Keratinocyte (primary cell): ENCODE measurements at regions not wholly inside any gene's neighbourhood (a gene's known extent, or its start where the extent isn't known, plus 50 kb on each side); places are given as distances from the start of the nearest gene placed in this dataset.

Experiments used
- DNase-seq: peaks from one replicate; pipeline ENCODE4 v3.0.0-alpha.2; 2011; ENCODE audit warnings: low read depth, missing footprints, low spot score
- FAIRE-seq: peaks from 2 replicates; lab custom pipeline; 2011; peaks lifted over from hg19 to GRCh38; lab: Jason Lieb, UNC
- H2AFZ ChIP-seq: 2 replicates; pipeline ENCODE4 v1.6.0; 2012; ENCODE audit warnings: low read length, control low read depth, inconsistent platforms; ENCODE audit not compliant: control insufficient read depth
- H3K27ac ChIP-seq: 2 replicates; pipeline ENCODE4 v1.5.1; 2011; ENCODE audit warnings: low read length; ENCODE audit not compliant: control insufficient read depth, insufficient read depth
- H3K27me3 ChIP-seq: 3 replicates; pipeline ENCODE4 v1.6.0; 2011; ENCODE audit warnings: low read length; ENCODE audit not compliant: control insufficient read depth, insufficient read depth; ENCODE audit errors: extremely low read depth
- H3K36me3 ChIP-seq, 2 experiments: 2 replicates in 1 of 2; 3 replicates in 1 of 2; pipeline ENCODE4 v1.5.1; 2011; ENCODE audit warnings: low read length in 2 of 2, mild to moderate bottlenecking in 1 of 2; ENCODE audit not compliant: control insufficient read depth in 2 of 2, insufficient read depth in 2 of 2; ENCODE audit errors: extremely low read depth in 1 of 2
- H3K4me1 ChIP-seq: 3 replicates; pipeline ENCODE4 v1.5.1; 2011; ENCODE audit warnings: low read length; ENCODE audit not compliant: control insufficient read depth, insufficient read depth; ENCODE audit errors: extremely low read depth
- H3K4me2 ChIP-seq: 3 replicates; pipeline ENCODE4 v1.6.0; 2011; ENCODE audit warnings: low read depth, low read length; ENCODE audit not compliant: control insufficient read depth, insufficient read depth; ENCODE audit errors: extremely low read depth
- H3K4me3 ChIP-seq, 3 experiments: fragments of 200-600 bp in 1 of 3; sonication (generic) in 1 of 3; 2 replicates in 2 of 3; 3 replicates in 1 of 3; pipeline ENCODE4 v1.5.1; 2011 to 2016; ENCODE audit warnings: low read length in 3 of 3, mild to moderate bottlenecking in 3 of 3, control low read depth in 2 of 3, inconsistent platforms in 1 of 3, low read depth in 1 of 3, mixed read lengths in 1 of 3, mixed run types in 1 of 3, moderate library complexity in 1 of 3; ENCODE audit not compliant: control insufficient read depth in 2 of 3, insufficient read depth in 2 of 3; ENCODE audit errors: extremely low read depth in 1 of 3
- H3K79me2 ChIP-seq: 2 replicates; pipeline ENCODE4 v1.6.0; 2012; ENCODE audit warnings: low read length; ENCODE audit not compliant: control insufficient read depth, insufficient read depth
- H3K9ac ChIP-seq: 3 replicates; pipeline ENCODE4 v1.6.0; 2011; ENCODE audit warnings: low read length; ENCODE audit not compliant: control insufficient read depth, insufficient read depth; ENCODE audit errors: extremely low read depth
- H3K9me1 ChIP-seq: 3 replicates; pipeline ENCODE4 v1.6.0; 2011; ENCODE audit warnings: low read length; ENCODE audit not compliant: control insufficient read depth, insufficient read depth; ENCODE audit errors: extremely low read depth
- H3K9me3 ChIP-seq: 2 replicates; pipeline ENCODE4 v1.5.1; 2012; ENCODE audit warnings: low read depth, low read length; ENCODE audit not compliant: control insufficient read depth
- H4K20me1 ChIP-seq: 3 replicates; pipeline ENCODE4 v1.6.0; 2011; ENCODE audit warnings: low read length; ENCODE audit not compliant: control insufficient read depth, insufficient read depth; ENCODE audit errors: extremely low read depth
- EZH2 ChIP-seq: IDR thresholded peaks from one replicate; pipeline ENCODE4 v1.6.1; 2012; ENCODE audit warnings: inconsistent platforms, mild to moderate bottlenecking, low read length, moderate library complexity
- dilution Hi-C: fragments of 300-500 bp; cut with MboI; formaldehyde crosslinking; loops from one replicate; pipeline ENCODE4 v1.7.0; 2020; ENCODE audit warnings: low sequenced_read_pairs; ENCODE audit not compliant: extremely low pct_ligation_motif_present
- TF ChIP-seq, protein P1 (sequence below), 3 experiments: IDR thresholded peaks in 1 of 3; conservative IDR thresholded peaks in 1 of 3; optimal IDR thresholded peaks in 1 of 3; 2 replicates in 2 of 3; 3 replicates in 1 of 3; pipeline versions ENCODE3 to v1.5.1; 2011; ENCODE audit warnings: low read length in 3 of 3, mild to moderate bottlenecking in 3 of 3, moderate library complexity in 2 of 3, control low read depth in 1 of 3, inconsistent platforms in 1 of 3; ENCODE audit not compliant: insufficient read depth in 2 of 3; ENCODE audit errors: extremely low read depth in 1 of 3

DNA sequence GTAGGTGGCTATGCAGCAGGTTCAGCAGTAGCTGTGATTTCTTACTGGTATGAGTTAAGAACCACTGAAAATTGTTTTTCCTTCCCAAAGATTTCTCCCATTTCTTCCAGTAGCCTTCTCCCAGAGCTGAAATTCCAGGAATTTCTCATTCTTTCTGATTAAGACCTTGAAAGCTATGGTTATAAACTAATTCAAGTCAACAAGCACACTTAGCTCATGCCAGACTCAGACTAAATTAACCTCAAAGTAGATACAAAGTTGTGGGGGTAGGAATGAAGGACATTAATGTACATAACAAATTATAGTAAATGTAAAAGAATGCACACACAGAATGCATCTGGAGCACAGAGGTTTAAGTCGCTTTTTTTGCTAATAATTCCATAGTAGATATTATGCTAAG, 103.6 kb upstream of the SOX11 start:
- Histone ChIP-seq H3K36me3 (no peaks in the 10 kb centered on the region), H3K4me2 (no peak overlapping the region), H2AFZ (no peak overlapping the region), H3K9me3 (peaks cover 3% of the 10 kb centered on the region), H4K20me1 (no peaks in the 10 kb centered on the region), H3K79me2 (no peaks in the 10 kb centered on the region), H3K9me1 (no peaks in the 10 kb centered on the region), H3K4me3 (no peak overlapping the region), H3K4me1 (no peaks in the 10 kb centered on the region), H3K27ac (no peak overlapping the region), H3K27me3 (no peaks in the 10 kb centered on the region), H3K9ac (no peak overlapping the region)
- no peak for FAIRE-seq
- TF ChIP-seq, protein P1, sequence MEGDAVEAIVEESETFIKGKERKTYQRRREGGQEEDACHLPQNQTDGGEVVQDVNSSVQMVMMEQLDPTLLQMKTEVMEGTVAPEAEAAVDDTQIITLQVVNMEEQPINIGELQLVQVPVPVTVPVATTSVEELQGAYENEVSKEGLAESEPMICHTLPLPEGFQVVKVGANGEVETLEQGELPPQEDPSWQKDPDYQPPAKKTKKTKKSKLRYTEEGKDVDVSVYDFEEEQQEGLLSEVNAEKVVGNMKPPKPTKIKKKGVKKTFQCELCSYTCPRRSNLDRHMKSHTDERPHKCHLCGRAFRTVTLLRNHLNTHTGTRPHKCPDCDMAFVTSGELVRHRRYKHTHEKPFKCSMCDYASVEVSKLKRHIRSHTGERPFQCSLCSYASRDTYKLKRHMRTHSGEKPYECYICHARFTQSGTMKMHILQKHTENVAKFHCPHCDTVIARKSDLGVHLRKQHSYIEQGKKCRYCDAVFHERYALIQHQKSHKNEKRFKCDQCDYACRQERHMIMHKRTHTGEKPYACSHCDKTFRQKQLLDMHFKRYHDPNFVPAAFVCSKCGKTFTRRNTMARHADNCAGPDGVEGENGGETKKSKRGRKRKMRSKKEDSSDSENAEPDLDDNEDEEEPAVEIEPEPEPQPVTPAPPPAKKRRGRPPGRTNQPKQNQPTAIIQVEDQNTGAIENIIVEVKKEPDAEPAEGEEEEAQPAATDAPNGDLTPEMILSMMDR (optimal IDR thresholded peaks at IDR 0.05 in 1 of 3, IDR thresholded peaks at IDR 0.05 in 1 of 3, conservative IDR thresholded peaks at IDR 0.05 in 1 of 3; ENCODE audit: extremely low read depth in 1 of 3, insufficient read depth in 2 of 3, low read length in 3 of 3), result no peak
- TF ChIP-seq EZH2, result no peak
- DNase-seq, result no peak
- dilution Hi-C loops, result no loop called here

- Histone ChIP-seq H3K36me3 (no peaks in the 10 kb centered on the region), H3K4me1 (no peaks in the 10 kb centered on the region), H3K27ac (no peak overlapping the region), H3K4me3 (no peak overlapping the region), H3K27me3 (no peaks in the 10 kb centered on the region), H3K9me3 (peaks cover 3% of the 10 kb centered on the region), H2AFZ (no peak overlapping the region), H3K79me2 (no peaks in the 10 kb centered on the region), H3K4me2 (no peak overlapping the region), H4K20me1 (no peaks in the 10 kb centered on the region), H3K9ac (no peak overlapping the region), H3K9me1 (no peaks in the 10 kb centered on the region)
- dilution Hi-C loops, result no loop called here
- DNase-seq (no peak), FAIRE-seq (no peak)
- TF ChIP-seq EZH2, result no peak
Observed at GRCh38 chr2:5589183-5589582, 103.0 kb upstream of the SOX11 start.

GRCh38 chr2:5590886-5591285, 101.3 kb upstream of the SOX11 start:
- Histone ChIP-seq H2AFZ (no peak overlapping the region), H3K27me3 (no peaks in the 10 kb centered on the region), H3K36me3 (no peaks in the 10 kb centered on the region), H3K27ac (no peak overlapping the region), H3K9me1 (no peaks in the 10 kb centered on the region), H3K9me3 (peaks cover 3% of the 10 kb centered on the region), H3K4me3 (no peak overlapping the region), H3K9ac (no peak overlapping the region), H3K4me1 (no peaks in the 10 kb centered on the region), H3K4me2 (no peak overlapping the region), H3K79me2 (no peaks in the 10 kb centered on the region), H4K20me1 (no peaks in the 10 kb centered on the region)
- no peak for FAIRE-seq
- dilution Hi-C loops, result no loop called here
- DNase-seq, result no peak
- TF ChIP-seq, protein P1 (optimal IDR thresholded peaks at IDR 0.05 in 1 of 3, IDR thresholded peaks at IDR 0.05 in 1 of 3, conservative IDR thresholded peaks at IDR 0.05 in 1 of 3; ENCODE audit: extremely low read depth in 1 of 3, insufficient read depth in 2 of 3, low read length in 3 of 3), result no peak
- no peak for TF ChIP-seq EZH2
